Ishikawa (cell line): ENCODE measurements at regions not wholly inside any gene's neighbourhood (a gene's known extent, or its start where the extent isn't known, plus 50 kb on each side); places are given as distances from the start of the nearest gene placed in this dataset.

ENCODE experiments used
- CEBPB ChIP-seq: IDR thresholded peaks from 2 replicates; pipeline ENCODE4 v1.6.1; 2012
- CREB1 ChIP-seq: IDR thresholded peaks from 2 replicates; pipeline ENCODE4 v1.6.1; 2012; ENCODE audit warnings: low read depth
- EGR1 ChIP-seq: IDR thresholded peaks from 2 replicates; pipeline ENCODE4 v1.6.1; 2012
- EP300 ChIP-seq: IDR thresholded peaks from 2 replicates; pipeline ENCODE4 v1.6.1; 2012; ENCODE audit warnings: borderline replicate concordance
- FOXM1 ChIP-seq: IDR thresholded peaks from 2 replicates; pipeline ENCODE4 v1.6.1; 2012; ENCODE audit warnings: low read depth, borderline replicate concordance
- MAX ChIP-seq: IDR thresholded peaks from 2 replicates; pipeline ENCODE4 v1.6.1; 2012
- NFIC ChIP-seq: IDR thresholded peaks from 2 replicates; pipeline ENCODE4 v1.6.1; 2012
- RAD21 ChIP-seq: IDR thresholded peaks from 2 replicates; pipeline ENCODE4 v1.6.1; 2012; ENCODE audit warnings: low read depth
- TAF1 ChIP-seq: IDR thresholded peaks from 2 replicates; pipeline ENCODE4 v1.6.1; 2012; ENCODE audit warnings: low read depth, mild to moderate bottlenecking
- TCF12 ChIP-seq: IDR thresholded peaks from 2 replicates; pipeline ENCODE4 v1.6.1; 2012; ENCODE audit warnings: low read depth
- TEAD4 ChIP-seq: IDR thresholded peaks from 2 replicates; pipeline ENCODE4 v1.6.1; 2012
- YY1 ChIP-seq: IDR thresholded peaks from 2 replicates; pipeline ENCODE4 v1.6.1; 2012; ENCODE audit warnings: low read depth
- ZBTB7A ChIP-seq: IDR thresholded peaks from 2 replicates; pipeline ENCODE4 v1.6.1; 2012; ENCODE audit warnings: low read depth
- TF ChIP-seq, protein P1 (sequence below): IDR thresholded peaks from 2 replicates; pipeline ENCODE4 v1.6.1; 2012; ENCODE audit warnings: low read depth, mild to moderate bottlenecking
- TF ChIP-seq, protein P2 (sequence below): IDR thresholded peaks from 2 replicates; pipeline ENCODE4 v1.6.1; 2012

DNA sequence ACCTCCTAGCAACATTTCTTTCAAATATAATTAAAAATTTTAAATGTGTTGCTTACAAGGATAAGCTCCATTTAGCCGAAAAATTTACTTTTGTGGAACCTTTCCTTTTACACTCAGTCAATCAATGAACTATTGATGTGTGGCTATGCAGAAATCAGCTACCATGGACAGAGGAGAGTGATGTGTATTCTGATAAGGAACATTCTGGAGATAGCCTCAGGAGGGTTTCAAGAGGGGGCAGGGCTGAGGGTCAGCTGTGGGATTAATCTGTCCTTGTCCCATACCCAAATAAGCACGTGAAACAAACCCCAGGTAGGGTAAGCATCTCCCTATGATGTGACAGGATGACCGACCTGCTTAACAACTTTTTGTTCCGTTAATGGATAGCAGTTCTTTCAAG, 192.6 kb upstream of the PROK2 start:
- no peak for TF ChIP-seq EGR1
- TF ChIP-seq, protein P1, sequence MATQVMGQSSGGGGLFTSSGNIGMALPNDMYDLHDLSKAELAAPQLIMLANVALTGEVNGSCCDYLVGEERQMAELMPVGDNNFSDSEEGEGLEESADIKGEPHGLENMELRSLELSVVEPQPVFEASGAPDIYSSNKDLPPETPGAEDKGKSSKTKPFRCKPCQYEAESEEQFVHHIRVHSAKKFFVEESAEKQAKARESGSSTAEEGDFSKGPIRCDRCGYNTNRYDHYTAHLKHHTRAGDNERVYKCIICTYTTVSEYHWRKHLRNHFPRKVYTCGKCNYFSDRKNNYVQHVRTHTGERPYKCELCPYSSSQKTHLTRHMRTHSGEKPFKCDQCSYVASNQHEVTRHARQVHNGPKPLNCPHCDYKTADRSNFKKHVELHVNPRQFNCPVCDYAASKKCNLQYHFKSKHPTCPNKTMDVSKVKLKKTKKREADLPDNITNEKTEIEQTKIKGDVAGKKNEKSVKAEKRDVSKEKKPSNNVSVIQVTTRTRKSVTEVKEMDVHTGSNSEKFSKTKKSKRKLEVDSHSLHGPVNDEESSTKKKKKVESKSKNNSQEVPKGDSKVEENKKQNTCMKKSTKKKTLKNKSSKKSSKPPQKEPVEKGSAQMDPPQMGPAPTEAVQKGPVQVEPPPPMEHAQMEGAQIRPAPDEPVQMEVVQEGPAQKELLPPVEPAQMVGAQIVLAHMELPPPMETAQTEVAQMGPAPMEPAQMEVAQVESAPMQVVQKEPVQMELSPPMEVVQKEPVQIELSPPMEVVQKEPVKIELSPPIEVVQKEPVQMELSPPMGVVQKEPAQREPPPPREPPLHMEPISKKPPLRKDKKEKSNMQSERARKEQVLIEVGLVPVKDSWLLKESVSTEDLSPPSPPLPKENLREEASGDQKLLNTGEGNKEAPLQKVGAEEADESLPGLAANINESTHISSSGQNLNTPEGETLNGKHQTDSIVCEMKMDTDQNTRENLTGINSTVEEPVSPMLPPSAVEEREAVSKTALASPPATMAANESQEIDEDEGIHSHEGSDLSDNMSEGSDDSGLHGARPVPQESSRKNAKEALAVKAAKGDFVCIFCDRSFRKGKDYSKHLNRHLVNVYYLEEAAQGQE, result peak; percentile 78
- TF ChIP-seq EP300, result no peak

DNA sequence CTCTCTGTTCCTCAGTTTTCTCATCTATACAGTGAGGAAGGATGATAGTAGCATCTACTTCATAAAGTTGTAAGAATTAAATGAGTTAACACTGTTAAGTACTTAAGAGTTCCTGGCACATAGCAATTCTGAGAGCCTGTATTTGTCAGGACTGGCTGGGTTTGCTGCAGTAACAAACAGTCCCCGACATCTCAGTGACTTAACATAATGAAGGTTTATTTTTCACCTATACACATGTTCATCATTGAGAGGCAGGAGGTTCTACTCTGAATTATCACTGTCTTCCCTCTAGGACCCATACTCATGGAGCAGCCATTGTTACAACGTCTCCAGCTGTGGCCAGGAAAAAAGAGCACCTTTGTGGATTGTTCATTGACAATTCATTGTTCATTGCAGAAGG, 190.6 kb upstream of the PROK2 start:
- TF ChIP-seq MAX (no peak), TEAD4 (no peak), RAD21 (no peak), EGR1 (no peak)

DNA sequence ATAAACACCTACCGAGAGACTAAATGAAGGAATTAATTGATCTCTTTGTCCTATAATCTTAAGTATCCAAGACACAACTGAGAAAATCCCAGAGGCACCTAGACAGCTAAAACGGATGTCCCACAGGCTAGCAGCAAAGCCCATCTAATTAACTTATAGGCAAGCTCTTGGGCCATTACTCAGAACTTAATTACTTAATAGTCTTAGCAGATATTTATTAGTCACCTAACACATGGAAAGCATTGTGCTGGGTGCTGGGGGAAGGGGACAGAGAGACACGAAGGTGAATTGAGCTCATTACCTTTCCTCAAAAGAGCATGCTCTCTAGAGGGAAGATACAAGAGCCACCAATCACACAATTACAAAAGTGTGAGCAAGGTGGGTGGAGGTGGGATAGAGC, 189.8 kb upstream of the PROK2 start:
- TF ChIP-seq RAD21, result no peak
- no peak for TF ChIP-seq EGR1
- no peak for TF ChIP-seq TCF12
- no peak for TF ChIP-seq ZBTB7A
- no peak for TF ChIP-seq NFIC
- TF ChIP-seq, protein P2, sequence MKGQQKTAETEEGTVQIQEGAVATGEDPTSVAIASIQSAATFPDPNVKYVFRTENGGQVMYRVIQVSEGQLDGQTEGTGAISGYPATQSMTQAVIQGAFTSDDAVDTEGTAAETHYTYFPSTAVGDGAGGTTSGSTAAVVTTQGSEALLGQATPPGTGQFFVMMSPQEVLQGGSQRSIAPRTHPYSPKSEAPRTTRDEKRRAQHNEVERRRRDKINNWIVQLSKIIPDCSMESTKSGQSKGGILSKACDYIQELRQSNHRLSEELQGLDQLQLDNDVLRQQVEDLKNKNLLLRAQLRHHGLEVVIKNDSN, result no peak
- no peak for TF ChIP-seq YY1
- TF ChIP-seq TAF1, result no peak
- no peak for TF ChIP-seq CEBPB
- TF ChIP-seq CREB1, result no peak
- TF ChIP-seq, protein P1, result no peak
- TF ChIP-seq FOXM1, result no peak
- TF ChIP-seq TEAD4, result no peak

GRCh38 chr3:71973274-71974030, 188.5 kb upstream of the PROK2 start:
- TF ChIP-seq, protein P1, result no peak
- TF ChIP-seq CREB1 (no peak), YY1 (no peak), EGR1 (no peak), TAF1 (no peak), CEBPB (no peak), ZBTB7A (no peak), MAX (no peak), TEAD4 (no peak), FOXM1 (no peak), EP300 (no peak), TCF12 (no peak)
- TF ChIP-seq, protein P2, result no peak

GRCh38 chr3:71972031-71972430, 187.1 kb upstream of the PROK2 start:
- TF ChIP-seq, protein P1, result no peak
- TF ChIP-seq EP300, result no peak
- TF ChIP-seq YY1, result no peak
- no peak for TF ChIP-seq CEBPB
- TF ChIP-seq, protein P2, result no peak
- TF ChIP-seq FOXM1, result no peak
- no peak for TF ChIP-seq CREB1
- no peak for TF ChIP-seq MAX
- TF ChIP-seq NFIC, result no peak
- TF ChIP-seq ZBTB7A, result no peak
- no peak for TF ChIP-seq EGR1
- no peak for TF ChIP-seq TEAD4
- TF ChIP-seq RAD21, result no peak
- TF ChIP-seq TCF12, result no peak
- TF ChIP-seq TAF1, result no peak
